Caco-2 (cell line): ENCODE measurements at regions not wholly inside any gene's neighbourhood (a gene's known extent, or its start where the extent isn't known, plus 50 kb on each side); places are given as distances from the start of the nearest gene placed in this dataset.
A peak's percentile ranks its signal among the peaks of the same experiment; 100 is the strongest.

ENCODE experiments used
- BruUV-seq: library from RNA; stranded (reverse); fragments of 400-500 nt; replicated peaks from 2 replicates; lab custom pipeline; 2021; lab: Mats Ljungman, UMichigan
- CTCF ChIA-PET: fragments of 300-600 bp; sonication (Branson Sonifier 250); formaldehyde crosslinking; loops from one replicate; lab custom pipeline; 2022; ENCODE audit warnings: antibody characterized with exemption; lab: Charles Lee
- POLR2A ChIA-PET: fragments of 300-600 bp; sonication (Branson Sonifier 250); formaldehyde crosslinking; loops from one replicate; lab custom pipeline; 2022; ENCODE audit warnings: antibody characterized with exemption; lab: Charles Lee
- DNase-seq, 2 experiments: peaks; one replicate each; pipeline versions ENCODE4 v3.0.0 to v3.0.0-alpha.2; 2020 to 2022
- H3K27me3 ChIP-seq: replicated peaks from 2 replicates; pipeline ENCODE4 v1.6.0; 2011; ENCODE audit warnings: low read length; ENCODE audit not compliant: control insufficient read depth, insufficient read depth
- H3K36me3 ChIP-seq: 2 replicates; pipeline ENCODE4 v1.5.1; 2011; ENCODE audit warnings: low read length; ENCODE audit not compliant: control insufficient read depth, insufficient read depth
- H3K4me1 ChIP-seq: fragments of 250-450 bp; sonication (Bioruptor Pico); 2 replicates; pipeline ENCODE4 v1.5.1; 2020; ENCODE audit warnings: mild to moderate bottlenecking
- H3K4me3 ChIP-seq: 2 replicates; pipeline ENCODE4 v1.5.1; 2011; ENCODE audit warnings: low read depth, mild to moderate bottlenecking, control low read depth, low read length
- H3K9me3 ChIP-seq: fragments of 250-450 bp; sonication (Bioruptor Pico); 2 replicates; pipeline ENCODE4 v1.5.1; 2020; ENCODE audit warnings: mild to moderate bottlenecking, moderate library complexity
- H3K27ac Mint-ChIP-seq: one replicate; pipeline ENCODE4 v1.8.0; 2022; ENCODE audit warnings: mixed read lengths; ENCODE audit not compliant: unreplicated experiment
- H3K27me3 Mint-ChIP-seq: one replicate; pipeline ENCODE4 v1.8.0; 2022; ENCODE audit warnings: mixed read lengths; ENCODE audit not compliant: insufficient read depth, unreplicated experiment
- H3K36me3 Mint-ChIP-seq: one replicate; pipeline ENCODE4 v1.8.0; 2022; ENCODE audit warnings: mild to moderate bottlenecking, mixed read lengths; ENCODE audit not compliant: insufficient read depth, unreplicated experiment
- H3K4me1 Mint-ChIP-seq: one replicate; pipeline ENCODE4 v1.8.0; 2022; ENCODE audit warnings: low read depth, mixed read lengths; ENCODE audit not compliant: unreplicated experiment
- H3K4me3 Mint-ChIP-seq: one replicate; pipeline ENCODE4 v1.8.0; 2022; ENCODE audit warnings: mild to moderate bottlenecking, moderate library complexity, mixed read lengths; ENCODE audit not compliant: unreplicated experiment
- H3K9me3 Mint-ChIP-seq: one replicate; pipeline ENCODE4 v1.8.0; 2022; ENCODE audit warnings: mixed read lengths; ENCODE audit not compliant: unreplicated experiment
- CTCF ChIP-seq, 2 experiments: fragments of 200-600 bp in 1 of 2; IDR thresholded peaks; 1 replicate in 1 of 2; 2 replicates in 1 of 2; pipeline versions ENCODE4 v1.5.1 to v1.8.0; 2011 to 2022; ENCODE audit warnings: antibody characterized with exemption in 1 of 2, control low read depth in 1 of 2, inconsistent platforms in 1 of 2, low read depth in 1 of 2, low read length in 1 of 2, mild to moderate bottlenecking in 1 of 2, moderate library complexity in 1 of 2; ENCODE audit not compliant: insufficient read depth in 1 of 2, severe bottlenecking in 1 of 2, unreplicated experiment in 1 of 2
- intact Hi-C: fragments of 100-400 bp; cut with micrococcal nuclease; formaldehyde crosslinking; loops from one replicate; pipeline ENCODE4 v1.10.0; 2022; ENCODE audit not compliant: unreplicated experiment

- ChIA-PET CTCF (no interaction called here), POLR2A (no interaction called here)
- H3K9me3 ChIP-seq: no peaks in the 10 kb centered on the region
- no peak overlapping the region for H3K4me3 ChIP-seq
- no TSS peak for BruUV-seq
- TF ChIP-seq CTCF (IDR thresholded peaks at IDR 0.05; ENCODE audit: insufficient read depth in 1 of 2, low read depth in 1 of 2, low read length in 1 of 2, severe bottlenecking in 1 of 2, unreplicated experiment in 1 of 2): no peak
- H3K36me3 ChIP-seq: no peaks in the 10 kb centered on the region
- H3K27me3 Mint-ChIP-seq: peaks cover 8% of the 10 kb centered on the region
- peaks cover 6% of the 10 kb centered on the region for H3K9me3 Mint-ChIP-seq
- no peak overlapping the region for H3K27ac Mint-ChIP-seq
- no peaks in the 10 kb centered on the region for H3K36me3 Mint-ChIP-seq
- no peak overlapping the region for H3K4me3 Mint-ChIP-seq
- H3K4me1 ChIP-seq: peaks cover 41% of the 10 kb centered on the region
- no peaks in the 10 kb centered on the region for H3K27me3 ChIP-seq
- intact Hi-C loops: loop anchor here (1.0 to 2.0 kb wide), 6 partner anchors 37 to 515 kb away; no protein-coding TSS in a partner anchor
- H3K4me1 Mint-ChIP-seq: peaks cover 27% of the 10 kb centered on the region
- DNase-seq: peak in 1 of 2 experiments; percentile 72
These were observed 166.8 kb upstream of the PREP start for GRCh38 chr6:105569706-105570105.

GRCh38 chr6:105568751-105569150 lies 165.9 kb upstream of the PREP start:
- Histone ChIP-seq H3K27me3 (no peaks in the 10 kb centered on the region), H3K4me3 (no peak overlapping the region), H3K4me1 (peaks cover 41% of the 10 kb centered on the region), H3K9me3 (no peaks in the 10 kb centered on the region), H3K36me3 (no peaks in the 10 kb centered on the region)
- H3K9me3 Mint-ChIP-seq: peaks cover 15% of the 10 kb centered on the region
- ChIA-PET POLR2A (no interaction called here), CTCF (no interaction called here)
- no peak overlapping the region for H3K4me3 Mint-ChIP-seq
- no peak for DNase-seq
- peaks cover 13% of the 10 kb centered on the region for H3K27me3 Mint-ChIP-seq
- TF ChIP-seq CTCF (IDR thresholded peaks at IDR 0.05; ENCODE audit: insufficient read depth in 1 of 2, low read depth in 1 of 2, low read length in 1 of 2, severe bottlenecking in 1 of 2, unreplicated experiment in 1 of 2): no peak
- no peak overlapping the region for H3K27ac Mint-ChIP-seq
- peaks cover 27% of the 10 kb centered on the region for H3K4me1 Mint-ChIP-seq
- no TSS peak for BruUV-seq
- intact Hi-C loops: loop anchor here (2.0 kb wide), 3 partner anchors 38 to 516 kb away; no protein-coding TSS in a partner anchor
- H3K36me3 Mint-ChIP-seq: no peaks in the 10 kb centered on the region

DNA sequence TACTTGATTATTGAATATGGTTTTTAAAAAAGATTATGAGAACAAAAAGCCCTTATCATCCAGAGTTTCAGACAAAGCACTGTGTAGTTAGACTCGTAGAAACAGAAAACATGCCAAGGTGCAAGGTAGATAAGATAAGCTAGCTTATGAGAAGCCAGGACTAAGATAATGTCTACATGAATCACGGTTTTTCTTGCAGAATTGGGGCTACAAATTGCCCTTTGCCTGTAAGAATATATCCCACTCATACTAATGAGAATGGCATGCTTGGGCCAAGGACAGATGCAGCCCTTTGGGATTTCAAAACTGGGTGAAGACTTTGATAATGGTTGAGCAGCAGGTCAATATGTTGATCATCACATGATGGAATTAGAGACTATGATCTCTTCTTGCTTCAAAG lies 165.3 kb upstream of the PREP start:
- peak; percentile 36 to 38 for DNase-seq
- peaks cover 27% of the 10 kb centered on the region for H3K4me1 Mint-ChIP-seq
- H3K27me3 Mint-ChIP-seq: peaks cover 13% of the 10 kb centered on the region
- no peaks in the 10 kb centered on the region for H3K27me3 ChIP-seq
- H3K36me3 ChIP-seq: no peaks in the 10 kb centered on the region
- ChIA-PET POLR2A (no interaction called here), CTCF (no interaction called here)
- no TSS peak for BruUV-seq
- no peak overlapping the region for H3K27ac Mint-ChIP-seq
- H3K4me3 Mint-ChIP-seq: no peak overlapping the region
- no peaks in the 10 kb centered on the region for H3K9me3 ChIP-seq
- H3K4me1 ChIP-seq: peaks cover 41% of the 10 kb centered on the region
- H3K36me3 Mint-ChIP-seq: no peaks in the 10 kb centered on the region
- intact Hi-C loops: loop anchor here (2.0 kb wide), 3 partner anchors 39 to 517 kb away; no protein-coding TSS in a partner anchor
- peaks cover 17% of the 10 kb centered on the region for H3K9me3 Mint-ChIP-seq
- no peak for TF ChIP-seq CTCF (IDR thresholded peaks at IDR 0.05; ENCODE audit: insufficient read depth in 1 of 2, low read depth in 1 of 2, low read length in 1 of 2, severe bottlenecking in 1 of 2, unreplicated experiment in 1 of 2)
- H3K4me3 ChIP-seq: no peak overlapping the region
